ENCODE measurements at regions not wholly inside any gene's neighbourhood (a gene's known extent, or its start where the extent isn't known, plus 50 kb on each side); places are given as distances from the start of the nearest gene placed in this dataset.
"Not testable (repeated sequence)": the region's sequence is repeated elsewhere in the genome, so short reads cannot be mapped to it uniquely, and the experiment has no call there.

- DNase-seq (ENCODE audit: low read depth in 2 of 2): not testable (repeated sequence)
Observed at GRCh38 chr4:154907345-154908045, 126.4 kb downstream of the RBM46 start.

- no peak for DNase-seq (ENCODE audit: low read depth in 2 of 2)
Observed at GRCh38 chr4:154908168-154908567, 127.1 kb downstream of the RBM46 start.

GRCh38 chr4:154911097-154911496, 130.0 kb downstream of the RBM46 start:
- no peak for DNase-seq (ENCODE audit: low read depth in 2 of 2)

- no peak for DNase-seq (ENCODE audit: low read depth in 2 of 2)
Observed at GRCh38 chr4:154911608-154912098, 130.6 kb downstream of the RBM46 start.

GRCh38 chr4:154916068-154916467, 135.0 kb downstream of the RBM46 start:
- DNase-seq (ENCODE audit: low read depth in 2 of 2): no peak

GRCh38 chr4:154927126-154927680, 146.1 kb downstream of the RBM46 start:
- no peak for DNase-seq (ENCODE audit: low read depth in 2 of 2)

- no peak for DNase-seq (ENCODE audit: low read depth in 2 of 2)
Observed at GRCh38 chr4:154928640-154929257, 147.7 kb downstream of the RBM46 start.

GRCh38 chr4:154936873-154937272, 155.8 kb downstream of the RBM46 start:
- DNase-seq (ENCODE audit: low read depth in 2 of 2): no peak

GRCh38 chr4:154939851-154940250, 158.8 kb downstream of the RBM46 start:
- DNase-seq (ENCODE audit: low read depth in 2 of 2): no peak

GRCh38 chr4:154942176-154942575, 161.1 kb downstream of the RBM46 start:
- DNase-seq (ENCODE audit: low read depth in 2 of 2): no peak

- DNase-seq (ENCODE audit: low read depth in 2 of 2): no peak
Observed at GRCh38 chr4:154944996-154945395, 163.9 kb downstream of the RBM46 start.

GRCh38 chr4:154946113-154946512, 165.0 kb downstream of the RBM46 start:
- DNase-seq (ENCODE audit: low read depth in 2 of 2): no peak

- no peak for DNase-seq (ENCODE audit: low read depth in 2 of 2)
Observed at GRCh38 chr4:154953691-154954090, 172.6 kb downstream of the RBM46 start.

- DNase-seq (ENCODE audit: low read depth in 2 of 2): no peak
Observed at GRCh38 chr4:154954117-154954516, 173.0 kb downstream of the RBM46 start.

GRCh38 chr4:154958121-154958520, 177.0 kb downstream of the RBM46 start:
- no peak for DNase-seq (ENCODE audit: low read depth in 2 of 2)

GRCh38 chr4:154958621-154959358, 177.7 kb downstream of the RBM46 start:
- DNase-seq (ENCODE audit: low read depth in 2 of 2): no peak

- DNase-seq (ENCODE audit: low read depth in 2 of 2): no peak
Observed at GRCh38 chr4:154959756-154960155, 178.7 kb downstream of the RBM46 start.

- no peak for DNase-seq (ENCODE audit: low read depth in 2 of 2)
Observed at GRCh38 chr4:154960476-154960875, 179.4 kb downstream of the RBM46 start.

- DNase-seq (ENCODE audit: low read depth in 2 of 2): no peak
Observed at GRCh38 chr4:154961263-154961662, 180.2 kb downstream of the RBM46 start.

GRCh38 chr4:154973244-154974035, 192.4 kb downstream of the RBM46 start:
- no peak for DNase-seq (ENCODE audit: low read depth in 2 of 2)

- no peak for DNase-seq (ENCODE audit: low read depth in 2 of 2)
Observed at GRCh38 chr4:154977228-154977627, 196.2 kb downstream of the RBM46 start.
